HG02588 (cell line): ENCODE measurements at regions not wholly inside any gene's neighbourhood (a gene's known extent, or its start where the extent isn't known, plus 50 kb on each side); places are given as distances from the start of the nearest gene placed in this dataset.
"Not testable (repeated sequence)": the region's sequence is repeated elsewhere in the genome, so short reads cannot be mapped to it uniquely, and the experiment has no call there.

Experiments
- ATAC-seq: cut with Tn5 transposase; IDR thresholded peaks from one replicate; pipeline ENCODE4 v1.9.1; 2021; ENCODE audit warnings: mild to moderate bottlenecking, moderate library complexity; ENCODE audit not compliant: unreplicated experiment

DNA sequence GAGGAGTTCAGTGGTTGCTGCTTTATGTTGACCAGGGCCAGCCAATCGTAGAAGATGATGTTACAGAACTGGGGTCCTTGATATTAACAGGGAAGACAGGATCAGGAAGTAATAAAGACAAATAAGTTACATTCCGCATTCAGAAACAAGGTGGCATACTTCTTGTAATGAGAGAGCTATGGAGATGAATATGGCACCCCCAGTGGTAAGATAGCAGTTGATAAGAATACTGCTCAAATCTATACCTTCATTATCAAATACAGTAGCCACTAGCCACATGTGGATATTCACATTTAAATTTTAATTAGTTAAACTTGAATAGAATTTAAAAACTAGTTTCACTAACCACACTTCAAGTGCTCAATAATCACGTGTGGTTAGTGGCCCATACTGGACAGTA is 290.4 kb upstream of the RBMS1 start:
- ATAC-seq, result no peak

DNA sequence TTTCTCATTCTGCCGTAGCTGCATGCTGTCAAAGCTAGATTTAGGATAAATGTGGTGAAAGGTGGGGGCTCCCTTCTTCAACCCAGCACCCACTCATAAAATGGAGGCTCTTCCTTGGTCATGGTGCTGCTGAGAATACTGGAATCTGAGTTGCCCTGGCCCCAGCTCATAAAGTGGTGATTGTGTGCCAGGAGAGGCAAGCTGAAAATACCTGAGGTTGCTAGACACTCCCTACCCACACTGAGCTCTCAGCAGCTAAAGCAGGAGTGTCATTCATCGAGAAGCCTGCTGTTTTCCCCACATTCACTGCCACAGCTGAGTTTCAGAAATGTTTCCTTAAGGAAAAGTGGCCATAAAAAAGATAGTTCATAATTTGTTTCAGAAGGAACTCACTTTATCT is 297.1 kb upstream of the RBMS1 start:
- no peak for ATAC-seq

DNA sequence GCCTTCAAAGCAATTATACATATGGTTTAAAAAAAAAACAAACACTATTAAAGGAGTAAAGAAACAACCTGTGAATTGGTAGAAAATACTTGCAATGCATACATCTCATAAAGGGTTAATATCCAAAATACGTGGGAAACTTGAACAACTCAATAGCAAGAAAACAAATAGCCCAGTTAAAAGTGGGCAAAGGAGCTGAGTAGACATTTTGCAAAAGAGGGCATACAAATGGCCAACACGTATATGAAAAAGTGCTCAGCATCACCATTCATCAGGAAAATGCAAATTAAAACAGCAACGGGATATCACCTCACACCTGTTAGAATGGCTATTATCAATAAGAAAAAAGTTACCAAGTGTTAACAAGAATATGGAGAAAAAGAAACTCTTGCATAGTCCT is 298.3 kb upstream of the RBMS1 start:
- no peak for ATAC-seq

GRCh38 chr2:160792837-160793236 is 299.2 kb upstream of the RBMS1 start:
- ATAC-seq, result no peak

- no peak for ATAC-seq
These were observed 301.3 kb upstream of the RBMS1 start for GRCh38 chr2:160794926-160795325.

- no peak for ATAC-seq
These were observed 310.3 kb upstream of the RBMS1 start for GRCh38 chr2:160803881-160804280.

DNA sequence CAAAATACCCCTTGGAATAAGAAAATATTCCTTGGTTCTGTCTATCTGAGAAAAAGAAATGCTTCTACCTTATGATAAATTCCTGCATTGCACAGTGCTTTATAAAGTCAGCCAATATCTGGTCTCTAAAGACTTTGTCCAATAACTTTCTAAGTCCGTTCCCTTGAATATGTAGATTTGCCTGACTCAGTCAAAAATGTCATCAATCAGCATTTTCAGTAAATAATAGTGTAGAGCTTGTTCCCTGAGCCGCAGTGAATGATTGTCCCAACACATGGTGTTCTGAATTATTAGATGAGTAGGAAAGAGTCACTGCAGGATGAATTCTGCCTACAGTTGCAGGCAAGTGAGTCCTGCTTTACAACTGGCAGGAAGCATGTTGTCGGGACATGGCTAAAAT is 316.8 kb upstream of the RBMS1 start:
- no peak for ATAC-seq

DNA sequence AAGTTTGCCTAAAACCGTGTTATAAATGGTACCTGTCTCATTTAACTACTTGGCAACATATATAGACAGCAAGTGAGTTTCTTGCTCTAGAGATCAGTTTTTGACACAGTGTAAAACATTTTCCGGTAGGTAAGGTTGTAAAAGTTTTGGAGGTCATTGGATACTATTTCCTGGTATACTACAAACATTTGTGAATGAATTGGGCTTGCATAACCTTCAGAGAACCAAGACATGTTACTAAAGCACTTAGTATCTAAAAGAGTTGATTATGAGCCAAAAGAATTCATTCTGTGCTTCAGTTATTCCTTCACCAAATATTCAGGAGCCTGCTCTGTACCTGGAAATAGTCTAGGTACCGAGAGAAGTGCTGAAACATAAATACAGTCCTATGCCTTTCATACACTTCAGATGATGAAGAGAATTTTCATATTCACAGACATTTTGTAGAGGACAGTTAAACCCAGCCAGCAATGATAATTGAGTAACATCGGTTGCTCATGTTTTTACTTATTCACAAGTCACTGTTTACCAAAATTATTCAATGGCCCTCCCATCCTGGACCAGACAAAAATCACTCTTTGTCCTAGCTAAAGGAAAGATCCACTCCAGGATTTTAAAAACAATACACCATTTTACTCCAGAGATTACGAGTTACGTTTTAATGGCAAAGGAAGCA is 319.4 kb upstream of the RBMS1 start:
- no peak for ATAC-seq

- ATAC-seq, result no peak
These were observed 319.9 kb upstream of the RBMS1 start for GRCh38 chr2:160813506-160813858.

GRCh38 chr2:160816916-160817499 is 323.4 kb upstream of the RBMS1 start:
- ATAC-seq, result no peak

- ATAC-seq, result no peak
These were observed 327.1 kb upstream of the RBMS1 start for GRCh38 chr2:160820691-160821090.

- no peak for ATAC-seq
These were observed 328.4 kb upstream of the RBMS1 start for GRCh38 chr2:160822006-160822405.

GRCh38 chr2:160825433-160825832 is 331.8 kb upstream of the RBMS1 start:
- no peak for ATAC-seq

- ATAC-seq, result no peak
These were observed 332.9 kb upstream of the RBMS1 start for GRCh38 chr2:160826496-160826895.

DNA sequence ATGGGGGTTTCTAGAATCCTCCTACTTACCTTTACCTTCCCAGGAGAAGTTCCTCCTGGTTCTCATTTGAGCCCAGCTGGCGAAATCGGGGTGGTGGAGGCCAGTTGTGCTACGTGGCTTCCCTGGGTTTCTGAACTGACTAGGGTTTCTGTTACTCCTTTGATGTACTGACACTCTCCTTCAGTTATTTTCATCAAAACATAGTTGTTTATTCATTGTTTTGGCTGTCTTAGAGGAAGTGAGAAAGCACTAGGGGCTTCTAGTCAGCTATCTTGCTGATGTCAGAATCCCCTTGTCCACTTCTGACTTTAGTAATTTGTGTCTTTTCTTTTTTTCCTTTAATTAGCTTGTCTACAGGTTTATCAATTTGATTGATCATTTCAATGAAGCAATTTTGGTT is 332.2 kb upstream of the TANK start:
- no peak for ATAC-seq

DNA sequence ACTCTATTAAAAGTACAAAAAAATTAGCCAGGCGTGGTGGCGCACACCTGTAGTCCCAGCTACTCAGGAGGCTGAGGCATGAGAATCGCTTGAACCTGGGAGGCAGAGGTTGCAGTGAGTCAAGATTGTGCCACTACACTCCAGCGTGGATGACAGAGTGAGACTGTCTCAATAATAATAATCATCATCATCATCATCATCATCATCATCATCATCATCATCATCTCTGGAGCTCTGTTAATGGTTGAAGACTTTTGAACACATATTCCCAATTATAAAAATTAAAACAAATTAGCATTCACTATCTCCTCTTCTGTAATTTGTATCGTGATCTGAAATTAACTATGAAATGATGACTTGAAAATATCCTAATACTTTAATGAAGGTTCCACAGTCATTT is 327.8 kb upstream of the TANK start:
- ATAC-seq, result not testable (repeated sequence)

GRCh38 chr2:160835166-160835565 is 325.1 kb upstream of the TANK start:
- ATAC-seq, result no peak

GRCh38 chr2:160836755-160837154 is 323.5 kb upstream of the TANK start:
- ATAC-seq, result no peak

GRCh38 chr2:160837416-160837815 is 322.8 kb upstream of the TANK start:
- no peak for ATAC-seq

GRCh38 chr2:160838147-160838546 is 322.1 kb upstream of the TANK start:
- ATAC-seq, result no peak

- no peak for ATAC-seq
These were observed 321.5 kb upstream of the TANK start for GRCh38 chr2:160838691-160839090.

DNA sequence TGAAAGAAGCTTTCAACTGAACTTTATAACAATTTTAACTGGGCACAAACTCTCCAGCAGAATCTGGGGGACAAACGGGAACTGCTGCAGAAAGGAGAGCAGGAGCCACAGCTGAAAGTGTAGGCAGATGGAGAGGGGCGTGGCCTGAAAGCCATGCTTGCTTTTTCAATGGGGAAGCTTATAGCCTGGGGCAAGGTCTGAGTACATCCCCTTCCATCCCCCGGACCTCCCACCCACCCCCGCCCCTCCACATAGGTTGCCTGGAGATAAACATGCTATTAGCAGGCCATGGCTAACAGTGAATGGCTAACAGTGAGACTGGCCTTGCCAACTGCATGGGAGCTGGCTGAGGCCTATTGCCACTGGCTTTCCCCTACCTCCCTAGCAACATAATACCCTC is 317.9 kb upstream of the TANK start:
- no peak for ATAC-seq

- ATAC-seq, result no peak
These were observed 301.1 kb upstream of the TANK start for GRCh38 chr2:160859096-160859495.
